ENCODE measurements at regions not wholly inside any gene's neighbourhood (a gene's known extent, or its start where the extent isn't known, plus 50 kb on each side); places are given as distances from the start of the nearest gene placed in this dataset.
"Not testable (repeated sequence)": the region's sequence is repeated elsewhere in the genome, so short reads cannot be mapped to it uniquely, and the experiment has no call there.

GRCh38 chr4:11976726-11977263 is 548.1 kb upstream of the HS3ST1 start:
- DNase-seq (ENCODE audit: low read depth in 2 of 3, low spot score in 1 of 3) = no peak

GRCh38 chr4:11973270-11973669 is 544.6 kb upstream of the HS3ST1 start:
- DNase-seq (ENCODE audit: low read depth in 2 of 3, low spot score in 1 of 3) = no peak

- no peak for DNase-seq (ENCODE audit: low read depth in 2 of 3, low spot score in 1 of 3)
Observed at GRCh38 chr4:11970754-11971153, 542.1 kb upstream of the HS3ST1 start.

GRCh38 chr4:11966782-11967181 is 538.1 kb upstream of the HS3ST1 start:
- DNase-seq (ENCODE audit: low read depth in 2 of 3, low spot score in 1 of 3) = no peak

- DNase-seq (ENCODE audit: low read depth in 2 of 3, low spot score in 1 of 3) = no peak
Observed at GRCh38 chr4:11954093-11954492, 525.4 kb upstream of the HS3ST1 start.

GRCh38 chr4:11949355-11949754 is 520.7 kb upstream of the HS3ST1 start:
- no peak for DNase-seq (ENCODE audit: low read depth in 2 of 3, low spot score in 1 of 3)

GRCh38 chr4:11947629-11948028 is 518.9 kb upstream of the HS3ST1 start:
- not testable (repeated sequence) for DNase-seq (ENCODE audit: low read depth in 2 of 3, low spot score in 1 of 3)

GRCh38 chr4:11937941-11938340 is 509.2 kb upstream of the HS3ST1 start:
- no peak for DNase-seq (ENCODE audit: low read depth in 2 of 3, low spot score in 1 of 3)

GRCh38 chr4:11931266-11931820 is 502.6 kb upstream of the HS3ST1 start:
- DNase-seq (ENCODE audit: low read depth in 2 of 3, low spot score in 1 of 3) = no peak

GRCh38 chr4:11929080-11929479 is 500.4 kb upstream of the HS3ST1 start:
- DNase-seq (ENCODE audit: low read depth in 2 of 3, low spot score in 1 of 3) = no peak

- DNase-seq (ENCODE audit: low read depth in 2 of 3, low spot score in 1 of 3) = no peak
Observed at GRCh38 chr4:11919316-11919715, 490.6 kb upstream of the HS3ST1 start.

GRCh38 chr4:11914406-11914805 is 485.7 kb upstream of the HS3ST1 start:
- DNase-seq (ENCODE audit: low read depth in 2 of 3, low spot score in 1 of 3) = no peak

GRCh38 chr4:11912886-11913285 is 484.2 kb upstream of the HS3ST1 start:
- no peak for DNase-seq (ENCODE audit: low read depth in 2 of 3, low spot score in 1 of 3)

- no peak for DNase-seq (ENCODE audit: low read depth in 2 of 3, low spot score in 1 of 3)
Observed at GRCh38 chr4:11910812-11911211, 482.1 kb upstream of the HS3ST1 start.

- no peak for DNase-seq (ENCODE audit: low read depth in 2 of 3, low spot score in 1 of 3)
Observed at GRCh38 chr4:11908712-11909111, 480.0 kb upstream of the HS3ST1 start.

GRCh38 chr4:11908205-11908604 is 479.5 kb upstream of the HS3ST1 start:
- no peak for DNase-seq (ENCODE audit: low read depth in 2 of 3, low spot score in 1 of 3)

GRCh38 chr4:11904846-11905739 is 476.4 kb upstream of the HS3ST1 start:
- DNase-seq (ENCODE audit: low read depth in 2 of 3, low spot score in 1 of 3) = no peak

GRCh38 chr4:11904117-11904535 is 475.4 kb upstream of the HS3ST1 start:
- no peak for DNase-seq (ENCODE audit: low read depth in 2 of 3, low spot score in 1 of 3)

GRCh38 chr4:11901089-11901488 is 472.4 kb upstream of the HS3ST1 start:
- DNase-seq (ENCODE audit: low read depth in 2 of 3, low spot score in 1 of 3) = no peak

GRCh38 chr4:11900359-11900758 is 471.7 kb upstream of the HS3ST1 start:
- DNase-seq (ENCODE audit: low read depth in 2 of 3, low spot score in 1 of 3) = no peak

GRCh38 chr4:11898796-11899195 is 470.1 kb upstream of the HS3ST1 start:
- DNase-seq (ENCODE audit: low read depth in 2 of 3, low spot score in 1 of 3) = no peak

- DNase-seq (ENCODE audit: low read depth in 2 of 3, low spot score in 1 of 3) = no peak
Observed at GRCh38 chr4:11895766-11896165, 467.1 kb upstream of the HS3ST1 start.

Data from stimulated activated CD4-positive, alpha-beta T cell treated with anti-CD3 and anti-CD28 coated beads, Interleukin-12 subunit alpha, Interleukin-12 subunit beta, amount 100 ng/mL, for 48 hours (primary cell).